ENCODE measurements at regions not wholly inside any gene's neighbourhood (a gene's known extent, or its start where the extent isn't known, plus 50 kb on each side); places are given as distances from the start of the nearest gene placed in this dataset.

GRCh38 chr1:244276646-244277045 is 175.1 kb downstream of the ADSS2 start:
- DNase-seq, result no peak
- Histone ChIP-seq H3K27me3 (no peaks in the 10 kb centered on the region), H3K36me3 (no peaks in the 10 kb centered on the region), H3K27ac (no peak overlapping the region), H3K9me3 (no peaks in the 10 kb centered on the region), H3K4me1 (ENCODE audit: insufficient read depth) (peaks cover 2% of the 10 kb centered on the region), H3K4me3 (no peak overlapping the region)
- intact Hi-C loops (cut with DNase I), result loop anchor here in 2 of 4 donors (10.0 kb wide), 1 partner anchor 932 kb away; no protein-coding TSS in a partner anchor
- TF ChIP-seq CTCF (IDR thresholded peaks at IDR 0.05), result no peak
- no peak for TF ChIP-seq EP300 (IDR thresholded peaks at IDR 0.05)
- no peak for TF ChIP-seq POLR2A (IDR thresholded peaks at IDR 0.05)
- 31 to 36% (median 32%) methylated on average over 3 of the region's 3 CpGs for WGBS, 3 donors

GRCh38 chr1:244280201-244280600 is 171.5 kb downstream of the ADSS2 start:
- intact Hi-C loops (cut with DNase I), result no loop called here
- WGBS, 3 donors, result 70 to 83% (median 74%) methylated on average over 7 of the region's 7 CpGs

GRCh38 chr1:244280859-244281258 is 170.8 kb downstream of the ADSS2 start:
- 3 to 6% (median 5%) methylated on average over 1 of the region's 1 CpG for WGBS, 3 donors
- no peaks in the 10 kb centered on the region for H3K36me3 ChIP-seq
- intact Hi-C loops (cut with DNase I), result no loop called here
- no peak overlapping the region for H3K27ac ChIP-seq
- no peaks in the 10 kb centered on the region for H3K27me3 ChIP-seq
- no peaks in the 10 kb centered on the region for H3K4me1 ChIP-seq (ENCODE audit: insufficient read depth)
- DNase-seq, result no peak
- H3K9me3 ChIP-seq, result no peaks in the 10 kb centered on the region
- no peak for TF ChIP-seq EP300 (IDR thresholded peaks at IDR 0.05)
- no peak for TF ChIP-seq CTCF (IDR thresholded peaks at IDR 0.05)
- no peak for TF ChIP-seq POLR2A (IDR thresholded peaks at IDR 0.05)
- no peak overlapping the region for H3K4me3 ChIP-seq

More at GRCh38 chr1:244280201-244280600, 171.5 kb downstream of the ADSS2 start:
- no peak overlapping the region for H3K4me3 ChIP-seq
- no peaks in the 10 kb centered on the region for H3K36me3 ChIP-seq
- TF ChIP-seq CTCF (IDR thresholded peaks at IDR 0.05), result no peak
- no peak for TF ChIP-seq EP300 (IDR thresholded peaks at IDR 0.05)
- no peak for TF ChIP-seq POLR2A (IDR thresholded peaks at IDR 0.05)
- DNase-seq, result no peak
- H3K4me1 ChIP-seq (ENCODE audit: insufficient read depth), result no peaks in the 10 kb centered on the region
- no peak overlapping the region for H3K27ac ChIP-seq
- no peaks in the 10 kb centered on the region for H3K27me3 ChIP-seq
- no peaks in the 10 kb centered on the region for H3K9me3 ChIP-seq

- Histone ChIP-seq H3K4me1 (ENCODE audit: insufficient read depth) (no peaks in the 10 kb centered on the region), H3K4me3 (no peak overlapping the region), H3K27ac (no peak overlapping the region), H3K9me3 (no peaks in the 10 kb centered on the region), H3K36me3 (no peaks in the 10 kb centered on the region), H3K27me3 (no peaks in the 10 kb centered on the region)
- WGBS, 3 donors, result 68% methylated on average over 4 of the region's 4 CpGs
- TF ChIP-seq CTCF (IDR thresholded peaks at IDR 0.05) (no peak), POLR2A (IDR thresholded peaks at IDR 0.05) (no peak), EP300 (IDR thresholded peaks at IDR 0.05) (no peak)
- intact Hi-C loops (cut with DNase I), result no loop called here
- no peak for DNase-seq
Observed at GRCh38 chr1:244283772-244284171, 167.9 kb downstream of the ADSS2 start.

Data from ovary (tissue), 7 donors.